ENCODE measurements at regions not wholly inside any gene's neighbourhood (a gene's known extent, or its start where the extent isn't known, plus 50 kb on each side); places are given as distances from the start of the nearest gene placed in this dataset.
"Not testable (repeated sequence)": the region's sequence is repeated elsewhere in the genome, so short reads cannot be mapped to it uniquely, and the experiment has no call there.

DNA sequence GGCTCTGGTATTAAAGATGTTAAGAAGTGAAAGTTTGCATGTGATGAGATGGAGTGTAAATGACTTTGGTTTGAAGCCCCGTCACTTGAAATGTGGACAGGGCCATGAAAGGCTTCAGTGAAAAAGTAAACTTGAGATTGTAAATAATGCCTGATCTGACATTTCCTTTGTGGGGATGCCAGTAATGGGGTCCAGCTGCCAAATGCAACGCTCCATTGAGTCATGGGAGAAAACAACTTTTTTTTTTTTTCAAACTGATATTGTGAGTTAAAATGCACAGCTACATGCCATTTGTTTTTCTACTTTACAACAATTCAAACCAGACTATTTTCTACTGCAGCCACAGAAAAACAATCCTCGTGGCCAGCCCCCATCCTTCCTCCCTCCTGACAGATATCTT, 327.0 kb upstream of the TNC start:
- DNase-seq (ENCODE audit: extremely low read depth in 1 of 2, low read depth in 1 of 2): no peak

DNA sequence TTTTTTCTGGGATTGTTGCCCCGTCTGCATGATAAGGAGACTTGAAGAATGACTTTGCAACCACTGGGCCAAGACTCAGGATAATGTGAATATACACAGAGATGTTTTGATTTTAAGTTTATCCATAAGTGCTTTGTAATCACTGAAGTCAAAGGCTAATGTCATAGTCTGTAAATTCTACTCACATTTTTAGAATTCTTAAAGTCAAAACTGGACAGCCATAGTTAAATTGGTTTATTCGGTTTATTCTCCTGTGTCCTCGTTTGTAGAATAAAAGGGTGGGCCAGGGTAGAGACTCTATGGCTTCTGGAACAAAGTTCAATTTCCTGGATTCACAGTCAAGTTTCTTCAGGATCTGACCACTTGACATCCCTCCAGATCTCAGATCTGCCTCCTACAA, 327.7 kb upstream of the TNC start:
- no peak for DNase-seq (ENCODE audit: extremely low read depth in 1 of 2, low read depth in 1 of 2)

DNA sequence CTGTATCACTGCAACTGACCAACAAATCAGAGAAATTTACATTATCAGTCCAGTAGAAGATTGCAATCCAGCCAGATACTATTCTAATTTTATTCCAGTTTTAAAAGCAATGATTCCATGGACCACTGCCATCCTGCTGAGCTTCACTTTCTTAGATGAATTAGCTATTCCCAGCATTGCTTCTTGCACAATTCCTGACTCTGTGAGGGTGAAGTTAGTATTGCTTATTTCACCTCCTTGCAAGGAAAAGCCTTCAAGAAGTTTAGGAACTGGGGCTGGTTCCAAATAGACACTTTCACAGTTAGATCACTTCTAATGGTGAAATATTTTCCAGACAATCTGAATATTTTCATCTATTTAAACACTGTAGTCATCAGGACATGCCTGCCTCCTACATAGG, 338.6 kb upstream of the TNC start:
- DNase-seq (ENCODE audit: extremely low read depth in 1 of 2, low read depth in 1 of 2): no peak

DNA sequence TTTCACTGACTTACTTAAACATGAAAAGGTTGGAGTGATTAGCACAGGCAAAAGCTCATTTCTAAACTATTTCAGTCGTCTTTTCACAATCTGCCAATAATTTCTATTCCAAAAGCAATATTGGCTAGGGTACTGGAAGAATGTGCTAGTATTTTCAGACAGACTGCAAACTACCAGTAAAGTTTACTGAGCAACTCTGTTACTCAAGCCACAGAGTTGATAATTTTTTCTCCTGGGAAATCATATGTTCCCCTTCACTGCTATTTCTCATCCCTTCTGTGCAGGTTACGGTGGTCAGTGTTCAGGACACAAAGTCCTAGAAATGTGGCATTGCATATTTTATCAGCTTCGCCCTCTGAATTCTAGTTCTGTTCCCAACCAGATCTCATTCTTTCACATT, 343.3 kb upstream of the TNC start:
- no peak for DNase-seq (ENCODE audit: extremely low read depth in 1 of 2, low read depth in 1 of 2)

DNA sequence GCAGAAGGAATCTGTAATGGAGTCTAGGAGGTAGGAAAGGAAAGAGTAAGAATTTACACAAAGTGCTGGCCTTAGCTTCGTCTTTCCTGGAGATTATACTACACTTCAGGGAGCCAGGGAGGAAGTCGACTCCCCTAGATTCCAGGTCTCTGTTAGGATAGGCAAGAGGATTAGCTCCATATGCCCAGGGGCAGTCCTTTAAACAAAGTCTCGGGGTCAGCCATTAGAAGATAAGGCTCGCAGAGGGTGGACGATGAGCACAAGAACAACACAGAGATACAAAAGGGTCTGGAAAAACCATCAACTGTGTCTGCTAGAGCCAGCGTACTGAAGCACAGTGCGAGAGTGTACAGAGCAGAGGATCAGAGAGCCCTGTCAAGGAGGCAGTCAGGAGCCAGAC, 344.7 kb upstream of the TNC start:
- DNase-seq (ENCODE audit: extremely low read depth in 1 of 2, low read depth in 1 of 2): no peak

DNA sequence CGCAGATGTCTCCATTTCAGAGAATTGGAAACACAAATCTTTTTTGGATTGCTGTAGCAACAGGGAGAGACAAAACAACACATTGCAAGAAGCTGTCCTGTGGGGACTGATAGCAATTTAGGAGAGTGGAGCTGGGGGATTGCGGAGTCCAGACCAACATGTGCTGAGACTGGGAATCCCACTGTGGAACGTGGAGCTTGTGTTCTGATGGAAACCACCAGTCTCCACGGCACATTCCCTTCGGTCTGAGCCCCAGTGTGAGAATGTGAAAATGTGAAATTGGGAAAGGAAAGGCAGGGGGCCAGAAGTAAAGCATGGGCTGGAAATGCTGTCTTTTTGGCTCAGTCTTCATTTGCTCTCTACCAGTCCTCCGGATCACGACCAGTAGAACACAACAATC, 348.8 kb upstream of the TNC start:
- DNase-seq (ENCODE audit: extremely low read depth in 1 of 2, low read depth in 1 of 2): no peak

DNA sequence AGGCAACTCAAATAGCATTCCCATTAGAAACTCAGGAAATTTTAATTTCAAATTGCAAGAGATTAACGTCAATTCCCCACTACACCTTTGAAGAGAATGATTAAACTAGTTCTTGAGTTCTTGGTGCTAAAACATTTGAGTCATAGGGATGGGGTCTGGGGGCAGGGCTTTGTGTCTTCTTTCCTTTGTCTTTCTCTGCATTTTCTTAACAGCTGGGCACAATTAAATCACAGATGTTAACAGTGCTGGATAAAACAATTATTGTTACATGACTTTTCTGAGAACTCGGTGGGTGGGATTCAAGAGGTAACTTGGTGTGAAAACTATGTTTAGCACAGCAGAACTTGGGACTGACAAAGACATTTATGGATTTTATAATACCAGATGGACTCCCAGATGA, 351.9 kb upstream of the TNC start:
- no peak for DNase-seq (ENCODE audit: extremely low read depth in 1 of 2, low read depth in 1 of 2)

DNA sequence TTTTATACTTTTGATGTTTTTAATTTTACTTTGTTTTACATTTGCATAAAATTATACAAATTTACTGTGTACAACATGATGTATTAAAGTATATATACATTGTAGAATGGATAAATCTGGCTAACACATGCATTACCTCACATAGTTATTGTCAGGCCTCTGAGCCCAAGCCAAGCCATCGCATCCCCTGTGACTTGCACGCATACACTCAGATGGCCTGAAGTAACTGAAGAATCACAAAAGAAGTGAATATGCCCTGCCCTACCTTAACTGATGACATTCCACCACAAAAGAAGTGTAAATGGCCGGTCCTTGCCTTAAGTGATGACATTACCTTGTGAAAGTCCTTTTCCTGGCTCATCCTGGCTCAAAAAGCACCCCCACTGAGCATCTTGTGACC, 355.1 kb upstream of the TNC start:
- DNase-seq (ENCODE audit: extremely low read depth in 1 of 2, low read depth in 1 of 2): not testable (repeated sequence)

DNA sequence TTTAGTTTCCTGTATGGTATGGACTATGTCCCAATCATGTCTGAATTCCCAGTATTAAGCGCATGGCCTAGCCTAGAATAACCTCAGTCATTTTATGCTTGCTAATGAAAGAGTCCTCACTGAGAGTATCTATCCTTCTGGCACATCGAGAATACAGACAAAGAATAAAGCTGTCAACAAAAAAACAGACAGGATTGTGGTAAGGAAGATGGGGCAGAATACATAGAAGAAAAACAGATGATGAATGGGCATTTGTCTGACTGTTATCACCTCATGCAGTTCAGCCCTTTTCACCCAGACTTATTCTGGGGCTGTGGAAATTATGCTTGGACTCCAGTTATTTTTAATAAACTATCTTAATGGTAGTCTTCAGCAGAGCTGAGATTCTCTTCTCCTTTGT, 363.8 kb upstream of the TNC start:
- DNase-seq (ENCODE audit: extremely low read depth in 1 of 2, low read depth in 1 of 2): no peak

DNA sequence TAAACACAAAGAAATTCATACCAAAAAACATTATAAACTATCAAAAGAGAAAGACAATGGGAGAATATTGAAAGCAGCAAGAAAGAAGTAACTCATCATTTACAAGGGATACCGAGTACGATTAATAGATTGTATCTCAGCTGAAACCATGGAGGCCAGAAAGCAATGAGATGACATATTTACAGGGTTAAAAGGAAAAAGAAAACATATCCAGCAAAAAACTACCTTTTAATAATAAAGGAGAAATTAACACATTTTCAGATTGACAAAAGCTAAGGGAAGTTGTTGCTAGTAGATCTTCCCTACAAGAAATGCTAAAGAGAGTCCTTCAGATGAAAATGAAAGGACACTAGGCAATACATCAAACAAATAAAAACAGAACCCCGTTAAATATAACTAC, 364.8 kb upstream of the TNC start:
- DNase-seq (ENCODE audit: extremely low read depth in 1 of 2, low read depth in 1 of 2): no peak

DNA sequence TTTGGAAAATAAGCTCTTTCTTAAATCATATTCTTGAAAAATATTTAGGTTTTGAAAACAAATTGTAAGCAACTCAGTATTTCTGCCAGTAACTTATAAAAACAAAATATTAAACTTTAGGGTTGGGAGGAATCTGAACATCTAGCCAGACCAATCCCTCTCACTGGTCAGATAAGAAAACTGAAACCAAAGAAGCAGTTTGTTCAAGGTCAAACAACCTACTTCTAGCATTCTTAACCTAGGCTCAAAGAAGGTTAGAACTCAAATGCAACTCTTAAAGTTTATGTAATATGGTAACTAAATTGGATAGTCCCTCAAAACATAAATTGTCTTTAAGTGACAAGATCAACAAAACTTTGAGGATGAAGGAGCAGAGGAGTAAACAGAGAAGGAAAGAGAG, 374.9 kb upstream of the TNC start:
- DNase-seq (ENCODE audit: extremely low read depth in 1 of 2, low read depth in 1 of 2): no peak

DNA sequence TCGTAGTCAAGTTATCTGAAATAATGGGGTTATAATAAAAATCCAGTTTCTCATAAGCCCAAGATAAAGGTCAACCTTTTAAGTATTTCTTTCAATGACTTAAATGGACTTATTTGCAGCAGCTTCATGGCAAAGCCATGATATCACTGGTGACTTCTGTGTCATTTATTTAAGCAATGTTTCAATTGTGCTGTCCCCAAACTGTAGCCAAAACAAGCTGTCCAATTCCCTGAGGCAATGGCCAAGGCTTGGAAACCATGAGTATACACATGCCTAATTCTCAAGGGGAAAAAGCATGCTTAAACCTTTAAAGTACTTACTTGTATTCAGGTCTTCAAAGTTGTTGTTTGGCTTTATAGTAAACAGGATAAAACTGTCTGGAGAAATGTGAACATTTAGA, 376.4 kb upstream of the TNC start:
- DNase-seq (ENCODE audit: extremely low read depth in 1 of 2, low read depth in 1 of 2): no peak

DNA sequence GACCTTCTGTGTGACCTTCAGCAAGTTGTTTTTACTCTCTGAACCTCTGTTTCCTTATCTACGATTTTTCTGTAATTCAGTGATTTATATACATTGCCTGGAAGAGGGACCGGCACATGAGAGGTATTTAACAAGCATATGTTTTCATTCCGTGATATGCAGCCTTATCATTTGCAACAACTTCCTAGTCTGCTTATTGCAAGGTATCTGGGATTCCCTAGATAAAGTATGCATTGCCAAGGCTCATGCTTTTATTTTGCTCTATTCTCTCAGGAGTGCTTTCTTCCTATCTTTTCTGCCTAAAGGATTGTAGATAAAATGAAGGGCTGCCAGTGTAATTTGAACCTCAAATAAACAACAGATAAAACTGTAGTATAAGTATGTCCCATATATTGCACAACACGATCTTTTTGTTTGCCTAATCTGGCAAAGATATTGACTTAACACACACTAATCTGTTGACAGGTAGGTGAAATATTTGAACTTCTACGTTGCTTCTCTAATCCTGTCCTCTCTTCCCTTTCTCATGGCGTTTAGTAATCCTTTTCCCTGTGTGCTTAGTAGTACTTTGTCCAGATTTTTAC, 377.2 kb upstream of the TNC start:
- no peak for DNase-seq (ENCODE audit: extremely low read depth in 1 of 2, low read depth in 1 of 2)

DNA sequence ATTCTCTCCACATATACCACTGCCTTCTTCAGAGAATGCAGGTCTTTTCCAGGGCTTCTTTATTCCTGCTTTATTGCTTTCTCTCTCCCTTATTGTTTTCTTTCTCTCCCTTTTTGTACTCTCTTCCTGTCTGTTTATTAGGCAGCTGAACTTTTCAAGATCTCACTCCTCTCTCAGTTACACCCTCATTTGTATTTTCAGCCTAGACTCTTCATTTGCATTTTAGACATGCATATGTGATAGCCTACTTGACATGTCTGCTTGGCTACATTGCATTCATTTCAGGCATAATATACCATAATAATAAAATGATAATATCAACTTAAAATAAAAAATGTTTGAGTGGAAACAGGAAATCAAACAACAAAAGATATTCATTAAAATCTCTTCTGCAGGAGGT, 377.9 kb upstream of the TNC start:
- DNase-seq (ENCODE audit: extremely low read depth in 1 of 2, low read depth in 1 of 2): no peak

DNA sequence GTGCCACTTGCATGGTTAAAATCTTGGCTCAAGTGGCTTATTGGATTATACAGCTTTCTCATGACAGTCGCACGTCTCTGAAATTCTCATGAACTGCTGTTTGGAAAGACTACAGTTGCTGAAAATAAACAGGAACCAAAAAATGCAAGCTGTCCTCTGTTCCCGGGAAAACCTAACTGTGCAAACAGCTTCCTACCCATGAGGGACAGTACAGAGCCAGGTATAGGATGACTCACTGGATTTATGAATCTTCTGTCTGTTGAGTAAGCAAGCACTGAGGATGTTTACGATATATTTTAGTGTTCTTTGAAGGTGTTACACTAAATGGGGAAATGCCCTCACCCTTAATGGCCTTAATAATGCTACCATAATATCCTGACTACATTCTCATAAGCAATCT, 380.3 kb upstream of the TNC start:
- DNase-seq (ENCODE audit: extremely low read depth in 1 of 2, low read depth in 1 of 2): no peak

DNA sequence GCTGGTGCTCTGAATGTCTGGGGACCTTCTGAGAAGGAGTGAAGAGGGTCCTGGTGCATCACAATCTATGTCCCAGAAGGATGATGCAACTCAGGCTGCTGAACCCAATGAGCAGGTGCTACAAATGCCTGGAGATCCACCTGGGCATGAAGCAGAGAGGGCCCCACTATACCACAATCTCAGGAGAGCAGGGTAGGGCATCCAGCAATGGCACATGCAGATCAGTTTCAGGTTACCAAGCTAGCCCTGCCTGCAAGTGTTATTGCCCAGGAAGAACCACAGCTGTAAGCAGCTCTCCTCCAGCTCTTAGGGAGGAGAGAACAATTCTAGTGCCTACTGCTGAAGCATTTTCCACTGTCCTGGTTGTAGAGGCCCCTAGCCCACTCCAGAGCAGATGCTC, 389.2 kb upstream of the TNC start:
- DNase-seq (ENCODE audit: extremely low read depth in 1 of 2, low read depth in 1 of 2): no peak

DNA sequence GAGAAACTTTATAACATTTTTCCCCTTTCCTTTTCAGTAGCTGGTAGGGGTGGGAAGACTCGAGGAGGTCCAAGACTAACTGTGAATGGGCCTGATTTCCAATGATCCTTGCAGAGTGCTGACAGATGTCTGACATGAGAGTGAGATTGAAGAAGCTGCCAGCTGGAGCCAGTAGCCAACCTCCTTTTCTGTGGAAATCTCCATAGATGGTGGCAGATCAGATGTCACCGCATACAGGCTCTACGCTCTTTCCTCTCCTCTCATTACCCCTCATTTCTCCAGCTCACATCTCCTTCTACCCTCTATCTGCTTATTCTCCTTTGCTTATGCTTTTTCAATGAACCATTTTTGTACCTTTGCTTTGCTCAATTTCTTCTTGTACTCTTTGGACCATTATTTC, 395.2 kb upstream of the TNC start:
- DNase-seq (ENCODE audit: extremely low read depth in 1 of 2, low read depth in 1 of 2): no peak

DNA sequence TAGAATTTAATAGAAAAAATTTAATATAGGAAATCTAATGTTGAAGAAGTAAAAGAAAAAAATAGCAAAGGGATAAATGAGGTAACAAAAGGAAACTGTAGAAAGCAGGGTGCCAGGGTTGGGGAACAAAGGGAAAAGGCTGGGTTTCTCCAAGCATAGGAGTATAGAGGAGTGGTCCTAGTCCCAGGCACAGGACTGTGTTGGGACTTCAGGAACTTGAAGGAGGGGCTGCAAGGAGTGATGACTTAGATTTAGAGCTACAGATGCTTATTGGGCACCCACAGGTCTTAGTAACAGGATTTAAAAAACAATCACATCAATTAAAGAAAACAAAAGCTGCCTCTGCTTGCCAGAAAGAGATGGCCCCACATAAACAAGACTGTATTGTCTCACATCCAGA, 396.5 kb upstream of the TNC start:
- no peak for DNase-seq (ENCODE audit: extremely low read depth in 1 of 2, low read depth in 1 of 2)

DNA sequence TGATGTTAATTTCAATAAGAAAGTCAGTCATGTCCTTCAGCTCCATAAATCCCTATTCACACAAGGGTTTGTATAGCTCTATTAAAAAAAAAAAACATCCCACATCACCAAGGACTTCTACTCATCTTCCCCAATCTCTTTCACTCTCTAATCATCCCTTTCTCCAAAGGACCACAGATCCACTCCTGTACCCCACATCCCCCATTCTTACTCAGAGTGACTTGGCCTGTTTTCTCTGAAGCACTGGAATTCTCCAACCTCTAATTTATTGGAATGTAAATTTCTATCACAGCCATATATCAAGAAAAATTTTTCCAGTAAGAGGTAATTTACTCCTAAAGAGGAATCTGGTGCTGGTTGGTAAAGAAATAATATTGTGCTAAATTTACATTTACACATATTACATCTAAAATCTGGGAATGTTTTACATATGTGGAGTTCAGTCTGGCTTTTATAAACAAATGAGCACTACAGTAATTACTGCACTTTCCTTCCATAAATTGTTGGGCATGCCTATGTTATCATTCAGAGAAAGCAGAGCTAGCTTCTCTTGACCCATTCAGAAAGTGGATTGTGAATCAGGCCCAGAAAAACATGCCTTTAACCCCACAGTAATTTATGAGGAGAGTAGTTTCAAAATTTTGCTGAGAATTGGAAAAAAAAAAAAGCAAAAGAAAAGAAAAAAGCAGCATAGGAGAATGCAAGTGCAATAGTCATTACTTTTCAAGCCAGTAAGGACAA, 399.5 kb upstream of the TNC start:
- DNase-seq (ENCODE audit: extremely low read depth in 1 of 2, low read depth in 1 of 2): no peak

DNA sequence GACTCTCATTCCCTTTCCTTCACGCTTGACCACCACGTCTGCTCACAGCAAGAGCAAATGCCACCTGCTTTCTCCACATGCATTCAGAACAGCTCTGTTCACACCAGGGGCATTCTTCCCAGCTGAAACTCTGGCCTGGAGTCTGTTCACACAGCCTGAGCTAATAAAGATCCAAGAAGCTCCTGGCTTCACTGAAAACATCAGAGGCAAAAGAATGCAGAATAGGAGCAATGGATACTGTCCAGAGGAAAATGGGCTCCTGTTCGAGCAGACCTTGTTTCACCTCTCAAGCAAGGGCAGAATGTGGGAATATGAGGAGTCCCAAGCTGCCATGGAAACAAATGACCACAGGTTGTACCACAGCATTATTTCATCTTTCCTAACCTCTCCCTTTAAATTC, 402.7 kb upstream of the TNC start:
- no peak for DNase-seq (ENCODE audit: extremely low read depth in 1 of 2, low read depth in 1 of 2)

DNA sequence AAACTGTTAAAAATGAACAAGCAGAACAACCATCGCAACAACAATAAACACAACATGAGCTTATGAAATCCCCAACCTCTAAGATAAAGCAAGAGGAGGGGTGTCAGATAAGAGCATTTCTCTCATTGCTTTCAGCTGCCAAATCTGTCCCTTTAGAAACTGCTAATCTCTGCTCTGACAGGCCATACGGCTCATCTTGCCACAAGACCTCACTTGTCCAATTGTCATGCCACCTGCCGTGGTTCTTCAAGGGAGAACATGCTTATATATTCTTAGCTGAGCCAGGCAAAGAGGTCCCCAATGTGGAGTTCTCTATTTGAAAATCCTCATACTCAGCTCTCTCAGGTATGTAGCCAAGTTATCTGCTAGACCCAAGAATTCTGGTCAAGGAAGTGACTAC, 405.0 kb upstream of the TNC start:
- no peak for DNase-seq (ENCODE audit: extremely low read depth in 1 of 2, low read depth in 1 of 2)

DNA sequence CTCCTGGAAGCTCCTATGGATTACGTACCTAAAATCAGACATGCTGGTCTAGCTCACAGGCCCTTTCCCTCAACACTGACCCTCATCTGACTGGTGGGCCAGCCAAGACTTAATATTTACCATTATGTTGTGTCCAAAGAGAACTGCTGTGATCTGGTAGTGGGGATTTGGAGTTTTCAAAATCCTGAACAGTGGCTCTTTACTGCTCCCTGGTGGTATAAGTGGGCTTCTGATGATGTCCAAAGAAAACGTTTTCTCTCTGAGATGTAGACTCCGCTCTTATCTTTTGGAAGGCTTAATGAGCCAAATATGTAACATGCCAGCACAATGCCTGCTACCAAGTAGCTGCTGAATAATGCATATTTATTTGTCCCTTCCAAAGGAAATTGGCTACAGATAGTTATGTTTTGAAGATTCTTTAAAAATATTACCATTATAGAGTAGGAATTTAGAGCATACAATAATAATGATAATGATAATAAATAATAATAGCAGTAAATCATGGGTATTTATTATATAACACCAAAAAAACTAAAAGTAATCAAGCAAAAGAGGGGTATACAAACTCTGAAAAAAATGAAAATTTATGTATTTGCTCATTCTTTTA, 406.6 kb upstream of the TNC start:
- no peak for DNase-seq (ENCODE audit: extremely low read depth in 1 of 2, low read depth in 1 of 2)

All from stimulated activated CD8-positive, alpha-beta memory T cell treated with anti-CD3 and anti-CD28 coated beads, Interleukin-7, amount 100 ng/mL, for 48 hours (primary cell).